ENCODE measurements at regions not wholly inside any gene's neighbourhood (a gene's known extent, or its start where the extent isn't known, plus 50 kb on each side); places are given as distances from the start of the nearest gene placed in this dataset.

DNA sequence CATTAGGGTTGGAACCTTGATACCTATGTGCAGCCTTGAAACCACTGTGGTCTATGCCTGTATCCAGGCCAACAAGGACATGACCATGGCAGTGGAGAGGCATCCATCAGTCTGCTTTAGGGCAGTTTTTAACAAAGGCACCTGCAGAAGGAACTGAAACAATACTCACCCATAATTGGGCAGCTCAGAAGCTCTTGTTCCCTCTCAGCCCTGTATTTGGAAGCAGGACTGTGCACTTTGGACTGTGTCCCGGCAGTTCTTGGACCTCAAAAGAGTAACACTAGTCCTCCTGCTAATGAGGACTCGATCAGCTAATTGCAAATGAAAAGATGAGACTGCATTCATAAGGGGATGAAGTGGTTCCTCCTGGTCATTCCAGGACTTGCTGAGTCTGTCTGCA is 500.2 kb upstream of the TNP1 start:
- no peak for TF ChIP-seq EZH2 (IDR thresholded peaks at IDR 0.05)
- no peak for TF ChIP-seq POLR2AphosphoS5 (IDR thresholded peaks at IDR 0.05; ENCODE audit: borderline replicate concordance, low read depth, low read length)
- TF ChIP-seq FOXP2 (optimal IDR thresholded peaks at IDR 0.05; ENCODE audit: control extremely low read depth, extremely low read length, insufficient read depth) = no peak

Data from SK-N-MC (cell line).